ENCODE measurements at regions not wholly inside any gene's neighbourhood (a gene's known extent, or its start where the extent isn't known, plus 50 kb on each side); places are given as distances from the start of the nearest gene placed in this dataset.
"Not testable (repeated sequence)": the region's sequence is repeated elsewhere in the genome, so short reads cannot be mapped to it uniquely, and the experiment has no call there.

DNA sequence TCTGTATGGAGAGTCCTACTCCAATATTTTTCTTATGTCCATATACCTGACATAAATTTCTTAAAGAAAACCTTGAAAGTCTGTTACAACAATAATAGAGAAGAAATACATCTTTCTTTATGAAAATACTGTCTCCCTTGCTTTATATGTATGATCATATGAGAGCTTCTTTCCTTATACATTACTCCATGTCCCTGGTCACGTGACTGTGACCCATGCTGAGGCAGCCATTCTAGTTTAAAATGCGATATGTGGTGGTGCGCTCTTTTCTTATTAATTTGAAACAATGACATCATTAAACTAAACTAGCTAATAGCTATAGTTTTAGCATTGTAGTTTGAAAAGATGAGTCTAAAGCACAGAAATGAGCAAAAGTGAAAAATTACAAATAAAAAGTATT, 1120.3 kb upstream of the PRR20A start:
- DNase-seq = no peak

GRCh38 chr13:56039992-56040391, 1100.7 kb upstream of the PRR20A start:
- DNase-seq = no peak

DNA sequence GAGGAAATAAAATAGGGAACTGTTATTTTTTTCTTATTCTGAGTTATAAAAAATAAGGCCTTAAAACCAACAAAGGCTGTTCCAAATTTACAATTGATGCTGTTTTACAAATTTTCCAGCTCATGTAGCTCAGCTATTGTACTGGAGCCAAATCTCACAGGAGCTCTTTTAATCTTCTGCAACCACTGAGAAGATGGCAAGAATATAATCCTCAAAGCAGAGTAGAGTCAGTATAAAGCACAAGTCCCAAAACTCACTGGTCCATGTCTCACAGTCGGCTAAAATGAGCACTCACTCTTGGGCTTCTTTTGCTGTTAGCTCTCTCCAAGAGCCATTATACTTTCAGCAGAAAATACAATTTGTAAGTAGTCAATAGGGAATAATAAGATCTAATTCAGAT, 1074.4 kb upstream of the PRR20A start:
- no peak for DNase-seq

GRCh38 chr13:56102641-56103040, 1038.1 kb upstream of the PRR20A start:
- DNase-seq = no peak

- DNase-seq = no peak
Observed at GRCh38 chr13:56110751-56111150, 1030.0 kb upstream of the PRR20A start.

DNA sequence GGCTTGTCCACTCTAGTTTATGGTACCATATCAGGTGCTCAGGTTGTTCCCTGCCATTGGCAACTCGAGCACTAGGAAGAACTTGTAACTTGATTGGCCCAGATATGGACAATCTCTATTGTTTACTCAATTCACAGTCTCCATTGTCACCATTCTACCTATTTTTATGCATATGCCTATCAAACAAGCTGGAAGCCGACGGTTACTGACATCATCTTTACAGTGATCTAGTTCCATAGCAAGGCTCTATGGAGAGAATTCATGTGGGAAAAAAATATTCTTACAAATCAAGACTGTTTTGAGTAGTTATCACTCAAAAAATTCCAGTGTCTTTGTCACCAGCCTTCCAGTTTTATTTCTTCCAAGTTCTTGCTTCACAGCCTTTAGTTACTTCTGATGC, 1006.2 kb upstream of the PRR20A start:
- DNase-seq = no peak

DNA sequence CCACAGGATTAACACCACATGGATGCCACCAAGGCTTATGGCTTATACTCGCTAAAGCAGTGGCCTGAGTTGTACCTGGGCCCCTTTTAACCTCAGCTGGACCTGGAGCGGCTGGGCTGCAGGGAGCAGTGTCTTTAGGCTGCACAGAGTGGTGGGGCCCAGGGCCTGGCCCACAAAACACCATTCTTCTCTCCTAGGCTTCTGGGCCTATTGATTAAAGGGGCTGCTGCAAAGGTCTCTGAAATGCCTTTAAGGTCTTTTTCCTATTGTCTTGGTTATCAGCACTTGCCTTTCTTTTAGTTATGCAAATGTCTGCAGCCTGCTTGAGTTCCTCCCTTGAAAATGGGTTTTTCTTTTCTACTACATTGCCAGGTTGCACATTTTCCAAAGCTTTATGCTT, 973.9 kb upstream of the PRR20A start:
- no peak for DNase-seq

DNA sequence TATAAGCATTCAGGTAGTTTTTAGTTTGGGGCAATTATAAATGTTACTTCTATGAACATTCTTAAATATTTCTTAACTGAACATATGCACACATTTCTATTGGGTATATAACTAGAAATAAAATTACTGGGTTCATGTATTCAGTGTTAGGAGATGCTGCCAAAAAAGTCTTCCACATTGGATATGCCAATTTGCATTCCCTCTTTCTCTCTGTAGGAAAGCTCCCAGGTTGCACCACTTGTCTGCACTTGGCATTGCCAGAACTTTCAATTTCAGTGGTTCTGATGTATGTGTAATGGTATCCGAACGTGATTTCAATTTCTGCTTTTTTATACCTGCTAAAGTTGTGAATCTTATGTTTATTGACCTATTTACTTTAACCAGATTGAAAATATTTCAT, 972.1 kb upstream of the PRR20A start:
- DNase-seq = no peak

DNA sequence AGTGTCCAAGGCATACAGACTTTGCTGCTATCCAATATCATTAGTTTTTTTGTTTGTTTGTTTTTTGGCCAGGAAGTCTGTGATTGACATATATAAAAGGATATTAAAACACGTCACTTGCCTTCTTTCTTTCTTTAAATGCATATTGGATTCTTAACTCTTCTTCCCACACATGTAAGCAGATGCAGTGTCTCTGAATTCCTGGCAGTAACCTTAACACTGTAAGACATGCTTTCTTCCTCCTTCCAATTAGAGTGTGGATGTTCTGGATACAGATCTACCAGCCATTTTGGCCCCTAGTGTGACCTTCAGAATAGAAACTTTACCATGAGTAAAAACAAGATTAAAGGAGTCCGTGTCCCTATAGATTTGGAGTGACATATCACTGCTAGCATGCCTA, 967.4 kb upstream of the PRR20A start:
- no peak for DNase-seq

DNA sequence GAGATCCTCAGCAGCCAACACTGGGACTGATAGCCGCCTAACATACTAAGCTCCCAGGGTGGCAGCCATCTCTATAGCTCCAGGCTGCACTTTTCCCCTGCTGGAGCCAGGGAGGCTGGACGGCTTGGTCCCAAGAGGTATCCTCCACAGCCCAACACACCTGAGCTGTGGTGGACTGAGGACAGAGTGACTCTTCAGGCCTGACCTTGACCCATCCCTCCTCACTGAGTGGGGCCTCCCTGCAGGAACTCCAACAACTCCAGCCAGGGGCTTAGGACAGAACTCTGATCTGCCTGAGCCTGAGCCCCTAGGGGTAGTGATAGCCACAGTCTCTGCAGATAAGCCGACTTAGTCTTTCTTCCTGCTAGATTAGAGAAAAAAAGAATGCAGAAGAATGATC, 958.1 kb upstream of the PRR20A start:
- no peak for DNase-seq

DNA sequence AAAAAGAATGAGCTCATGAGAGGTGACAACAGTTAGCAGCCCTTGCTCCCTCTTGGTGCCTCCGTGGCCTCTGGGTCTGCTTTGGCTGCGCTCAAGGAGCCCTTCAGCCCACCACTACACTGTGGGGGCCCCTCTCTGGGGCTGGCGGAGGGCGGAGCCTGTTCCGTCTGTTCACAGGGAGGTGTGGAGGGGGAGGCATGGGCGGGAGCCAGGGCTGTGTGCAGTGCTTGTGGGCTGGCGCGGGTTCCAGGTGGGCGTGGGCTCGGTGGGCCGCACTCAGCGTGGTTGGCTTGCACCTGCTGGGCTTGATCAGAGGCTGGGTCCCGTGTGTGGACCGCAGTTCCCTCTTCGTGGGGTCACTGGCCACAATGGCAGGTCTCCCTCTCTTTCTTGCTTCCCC, 953.4 kb upstream of the PRR20A start:
- no peak for DNase-seq

DNA sequence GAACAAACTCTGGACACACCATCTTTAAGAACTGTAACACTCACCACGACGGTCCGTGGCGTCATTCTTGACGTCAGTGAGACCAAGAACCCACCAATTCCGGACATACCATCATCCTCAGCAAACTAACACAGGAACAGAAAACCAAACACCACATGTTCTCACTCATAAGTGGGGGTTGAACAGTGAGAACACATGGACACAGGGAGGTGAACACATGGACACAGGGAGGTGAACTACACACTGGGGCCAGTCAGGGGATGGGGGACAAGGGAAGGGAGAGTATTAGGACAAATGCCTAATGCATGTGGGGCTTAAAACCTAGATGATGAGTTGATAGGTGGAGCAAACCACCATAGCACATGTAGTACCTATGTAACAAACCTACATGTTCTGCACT, 952.1 kb upstream of the PRR20A start:
- not testable (repeated sequence) for DNase-seq

GRCh38 chr13:56189439-56189838, 951.3 kb upstream of the PRR20A start:
- no peak for DNase-seq

DNA sequence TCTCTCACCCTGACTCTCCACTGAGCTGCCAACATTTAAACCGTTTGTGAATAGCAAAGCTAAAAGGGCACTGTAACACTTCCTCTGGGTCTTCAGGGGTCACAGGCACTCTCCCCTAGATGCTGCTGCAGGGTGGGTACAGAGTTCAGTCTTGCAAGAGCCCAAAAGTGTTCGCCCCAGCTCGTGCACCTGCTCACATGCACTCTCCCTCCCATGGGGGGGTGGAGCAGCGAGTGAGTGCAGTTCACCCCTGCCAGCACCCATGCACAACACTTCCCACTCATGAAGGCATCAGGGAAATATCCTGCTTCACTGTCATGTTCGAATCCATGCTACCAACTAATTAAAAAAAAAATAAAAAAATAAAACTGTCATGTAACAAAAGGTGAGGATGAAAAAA, 950.7 kb upstream of the PRR20A start:
- DNase-seq = no peak

- DNase-seq = no peak
Observed at GRCh38 chr13:56198350-56198749, 942.4 kb upstream of the PRR20A start.

DNA sequence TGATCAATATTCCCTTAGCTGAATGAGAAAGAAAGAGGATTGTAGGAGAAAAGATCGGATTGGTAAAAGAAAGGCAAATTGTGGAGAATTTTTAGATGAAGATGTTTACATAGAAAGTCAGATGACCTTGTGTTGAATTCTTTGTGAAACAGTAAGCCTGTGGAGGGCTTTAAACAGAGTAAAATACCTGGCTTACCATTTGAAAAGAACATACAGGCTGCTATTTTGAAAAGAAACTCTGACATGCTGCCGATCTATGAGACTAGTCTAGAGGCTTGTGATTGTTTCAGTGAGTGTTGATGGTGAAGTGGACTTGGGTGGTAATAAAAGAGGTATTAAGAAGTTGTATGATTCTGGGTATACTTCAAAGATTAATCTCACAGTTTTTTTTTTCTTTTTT, 938.9 kb upstream of the PRR20A start:
- no peak for DNase-seq

DNA sequence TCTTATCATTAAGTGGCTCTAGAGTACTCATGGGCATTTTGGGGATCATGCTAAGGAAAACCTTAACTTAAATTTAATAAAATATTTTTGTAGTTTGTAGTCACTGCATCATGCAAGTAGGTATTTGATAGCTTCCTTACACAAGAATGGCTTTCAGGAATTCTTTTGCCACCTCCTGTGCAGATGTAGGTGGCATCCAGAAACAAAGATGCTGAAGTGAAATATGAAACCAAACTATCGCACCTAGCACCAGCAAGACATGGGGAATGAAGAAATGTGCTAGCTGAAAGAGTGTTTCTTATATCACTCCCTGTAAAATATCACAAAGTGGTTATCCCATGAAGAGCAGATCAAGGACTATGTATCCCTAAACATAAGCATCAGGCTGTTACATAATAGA, 924.5 kb upstream of the PRR20A start:
- no peak for DNase-seq

- no peak for DNase-seq
Observed at GRCh38 chr13:56247692-56248091, 893.0 kb upstream of the PRR20A start.

- no peak for DNase-seq
Observed at GRCh38 chr13:56271686-56272085, 869.0 kb upstream of the PRR20A start.

DNA sequence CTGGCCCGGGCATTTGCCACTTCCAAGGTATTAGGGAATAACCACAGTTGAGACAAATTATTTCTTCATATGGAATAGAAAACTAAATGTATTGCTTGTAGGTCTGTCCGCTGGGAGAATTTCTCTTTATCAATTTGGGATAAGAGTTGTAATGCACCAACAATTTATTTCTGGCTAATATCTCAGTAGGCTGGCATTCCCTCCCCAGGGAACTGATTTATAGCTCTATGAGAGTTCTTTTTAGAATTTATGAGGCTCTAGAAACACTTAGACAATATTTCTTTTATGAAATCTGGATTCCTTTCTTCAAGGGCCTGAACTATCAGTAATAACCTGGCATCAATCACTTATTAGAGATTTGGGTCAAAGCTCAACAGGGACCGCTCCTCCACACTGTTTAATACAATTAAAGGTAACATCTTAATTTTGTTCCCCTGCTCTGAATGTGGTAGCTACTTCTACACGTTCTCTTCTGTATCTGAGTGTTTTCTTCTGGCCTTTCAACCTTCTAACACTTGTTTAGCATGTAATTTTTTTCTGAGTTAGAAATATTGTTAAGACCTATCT, 857.4 kb upstream of the PRR20A start:
- no peak for DNase-seq

GRCh38 chr13:56299650-56300049, 841.1 kb upstream of the PRR20A start:
- DNase-seq = no peak

DNA sequence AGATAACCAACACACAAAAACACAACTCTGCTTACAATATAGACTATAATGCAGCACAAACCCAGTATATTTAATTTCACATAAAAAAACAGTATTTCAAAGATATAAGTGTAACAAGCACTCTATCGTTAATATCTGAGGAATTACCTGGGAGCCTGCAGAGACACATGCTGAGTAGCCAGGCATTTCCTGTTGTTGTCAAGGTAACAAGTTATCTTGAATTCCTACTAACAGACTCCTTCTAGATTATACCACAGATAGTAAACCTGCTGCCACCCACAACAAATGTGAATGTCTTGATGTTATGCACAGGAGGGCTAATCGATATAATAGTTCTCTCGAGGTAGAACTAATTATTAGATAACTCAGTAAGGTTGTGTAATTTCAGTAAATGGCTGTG, 826.0 kb upstream of the PRR20A start:
- DNase-seq = no peak

DNA sequence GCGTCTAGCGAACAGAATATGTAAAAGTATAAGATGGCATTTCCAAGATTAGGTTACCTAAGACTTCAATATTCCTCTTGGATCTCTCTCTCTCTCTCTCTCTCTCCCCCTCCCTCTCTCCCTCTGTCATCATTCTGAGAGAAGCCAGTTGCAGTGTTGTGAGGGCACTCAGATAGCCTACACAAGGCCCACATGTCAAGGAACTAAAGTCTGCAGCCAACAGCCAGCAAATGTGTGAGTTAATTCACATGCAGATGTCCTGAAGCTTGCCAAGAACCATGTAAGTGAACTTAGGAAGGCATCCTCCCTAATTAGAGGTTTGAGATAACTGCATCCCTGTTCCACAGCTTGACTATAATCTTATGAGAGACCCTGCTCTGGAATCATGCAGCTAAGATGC, 822.9 kb upstream of the PRR20A start:
- no peak for DNase-seq

DNA sequence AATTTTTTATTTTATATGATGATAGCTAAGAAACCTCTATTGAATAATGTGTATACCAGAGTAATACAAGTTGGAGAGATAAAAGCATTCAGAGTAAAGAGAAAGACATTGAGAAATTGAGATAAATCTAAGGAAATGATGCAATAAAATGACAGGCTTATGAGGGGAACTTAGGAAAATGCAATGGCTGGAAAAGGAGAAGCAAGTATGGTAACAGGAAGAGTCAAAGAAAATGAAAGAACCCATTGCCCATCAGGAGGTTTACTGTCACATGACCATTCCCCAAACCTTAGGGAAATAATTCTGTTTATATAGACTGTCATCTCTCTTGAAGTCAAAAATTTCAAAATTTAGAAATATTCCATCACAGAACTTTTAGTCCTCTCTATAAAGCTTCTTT, 808.0 kb upstream of the PRR20A start:
- DNase-seq = no peak

DNA sequence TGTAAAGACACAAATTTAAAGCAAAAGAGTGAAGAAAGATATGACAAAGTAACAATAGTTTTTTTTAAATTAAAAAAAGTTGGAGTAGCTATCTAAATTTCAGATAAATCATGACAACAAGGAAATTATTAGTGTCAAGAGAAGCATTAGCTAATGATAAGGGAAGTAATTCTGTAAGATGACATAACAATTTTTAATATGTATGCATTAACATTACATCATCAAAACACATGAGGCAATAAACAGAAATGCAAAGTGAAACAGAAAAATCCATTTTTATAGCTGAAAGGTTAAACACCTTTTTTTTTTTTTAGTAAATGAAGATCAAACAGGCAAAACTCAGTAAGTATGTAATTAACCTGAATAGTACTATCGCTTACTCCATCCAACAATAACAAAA, 804.9 kb upstream of the PRR20A start:
- DNase-seq = no peak

DNA sequence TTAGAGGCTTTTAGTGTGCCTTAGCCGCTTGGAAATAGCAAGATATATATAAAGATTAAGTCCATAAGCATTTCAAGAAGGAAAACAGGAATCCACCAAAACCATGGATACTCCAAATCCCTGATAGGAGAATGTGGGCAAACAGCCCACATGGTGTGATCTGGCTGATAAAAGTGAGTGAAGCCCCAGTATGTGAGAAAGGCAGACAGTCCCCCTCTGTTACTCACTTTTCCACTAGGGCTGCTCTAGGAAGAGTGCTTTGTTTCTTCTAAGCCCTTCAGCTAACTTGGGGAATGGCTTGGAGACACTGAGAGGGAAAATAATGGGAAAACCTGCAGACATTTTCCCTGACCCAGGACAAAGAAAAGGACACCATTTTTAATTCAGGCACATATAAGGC, 802.3 kb upstream of the PRR20A start:
- no peak for DNase-seq

All from activated effector memory CD4-positive, alpha-beta T cell treated with anti-CD3 and anti-CD28 coated beads, Interleukin-2, amount 50 U/mL, for 16 hours (primary cell).